Fibroblast of lung (primary cell): ENCODE measurements at regions not wholly inside any gene's neighbourhood (a gene's known extent, or its start where the extent isn't known, plus 50 kb on each side); places are given as distances from the start of the nearest gene placed in this dataset.

Experiments
- DNase-seq, 2 donors: peaks; one replicate each; pipeline versions ENCODE4 v3.0.0 to v3.0.0-alpha.2; 2010; ENCODE audit warnings: low read depth in 2 of 2
- H2AFZ ChIP-seq: 2 replicates; pipeline ENCODE4 v1.5.1; 2012; ENCODE audit warnings: low read length, control low read depth, inconsistent platforms
- H3K27ac ChIP-seq: 2 replicates; pipeline ENCODE4 v1.5.1; 2011; ENCODE audit warnings: low read length, control low read depth; ENCODE audit not compliant: insufficient read depth
- H3K27me3 ChIP-seq: 2 replicates; pipeline ENCODE4 v1.5.1; 2011; ENCODE audit warnings: mild to moderate bottlenecking, low read length; ENCODE audit not compliant: control insufficient read depth, insufficient read depth
- H3K36me3 ChIP-seq: 2 replicates; pipeline ENCODE4 v1.5.1; 2011; ENCODE audit warnings: low read length; ENCODE audit not compliant: control insufficient read depth, insufficient read depth
- H3K4me1 ChIP-seq: 2 replicates; pipeline ENCODE4 v1.5.1; 2011; ENCODE audit warnings: low read length; ENCODE audit not compliant: control insufficient read depth, insufficient read depth; ENCODE audit errors: extremely low read depth
- H3K4me2 ChIP-seq: 2 replicates; pipeline ENCODE4 v1.5.1; 2011; ENCODE audit warnings: low read length, control low read depth; ENCODE audit not compliant: insufficient read depth; ENCODE audit errors: extremely low read depth
- H3K4me3 ChIP-seq, 4 experiments: fragments of 200-600 bp in 1 of 4; sonication (generic) in 1 of 4; replicated peaks in 1 of 4; 2 replicates each; pipeline ENCODE4 v1.5.1; 2011 to 2016; ENCODE audit warnings: low read length in 4 of 4, low read depth in 3 of 4, mild to moderate bottlenecking in 3 of 4, control low read depth in 2 of 4, inconsistent platforms in 1 of 4, mixed read lengths in 1 of 4; ENCODE audit not compliant: insufficient read depth in 1 of 4; ENCODE audit errors: control extremely low read depth in 1 of 4
- H3K79me2 ChIP-seq: 2 replicates; pipeline ENCODE4 v1.5.1; 2012; ENCODE audit warnings: mild to moderate bottlenecking, low read length, inconsistent platforms; ENCODE audit not compliant: control insufficient read depth, insufficient read depth
- H3K9ac ChIP-seq: 2 replicates; pipeline ENCODE4 v1.5.1; 2011; ENCODE audit warnings: mild to moderate bottlenecking, low read length, control low read depth; ENCODE audit not compliant: insufficient read depth
- H3K9me3 ChIP-seq: 2 replicates; pipeline ENCODE4 v1.5.1; 2012; ENCODE audit warnings: low read depth, low read length; ENCODE audit not compliant: control insufficient read depth, insufficient read depth
- H4K20me1 ChIP-seq: 2 replicates; pipeline ENCODE4 v1.5.1; 2011; ENCODE audit warnings: low read length; ENCODE audit not compliant: control insufficient read depth, insufficient read depth; ENCODE audit errors: extremely low read depth
- CTCF ChIP-seq, 2 donors: IDR thresholded peaks in 1 of 2; conservative IDR thresholded peaks in 1 of 2; 1 replicate in 1 of 2; 2 replicates in 1 of 2; pipeline ENCODE4 v1.5.1; 2011 to 2012; ENCODE audit warnings: low read length in 2 of 2, control low read depth in 1 of 2, inconsistent platforms in 1 of 2, low read depth in 1 of 2, mild to moderate bottlenecking in 1 of 2
- EZH2 ChIP-seq: IDR thresholded peaks from 2 replicates; pipeline ENCODE4 v1.5.1; 2012; ENCODE audit warnings: low read length, control low read depth, mild to moderate bottlenecking; ENCODE audit errors: missing control alignments

- Histone ChIP-seq H3K79me2 (no peaks in the 10 kb centered on the region), H3K9ac (no peak overlapping the region), H4K20me1 (no peaks in the 10 kb centered on the region), H3K36me3 (no peaks in the 10 kb centered on the region), H3K27ac (no peak overlapping the region), H3K27me3 (no peaks in the 10 kb centered on the region), H3K4me2 (no peak overlapping the region), H2AFZ (no peak overlapping the region), H3K4me3 (no peak overlapping the region), H3K4me1 (no peaks in the 10 kb centered on the region), H3K9me3 (no peaks in the 10 kb centered on the region)
- DNase-seq, result peak; percentile 1 to 24
- TF ChIP-seq EZH2, result no peak
- no peak for TF ChIP-seq CTCF (conservative IDR thresholded peaks at IDR 0.05 in 1 of 2, IDR thresholded peaks at IDR 0.05 in 1 of 2; ENCODE audit: low read depth in 1 of 2, low read length in 2 of 2)
These were observed 1446.4 kb upstream of the WWC1 start for GRCh38 chr5:166845044-166845443.

GRCh38 chr5:166856791-166857190, 1434.7 kb upstream of the WWC1 start:
- Histone ChIP-seq H3K9ac (no peak overlapping the region), H3K4me2 (no peak overlapping the region), H3K4me1 (no peaks in the 10 kb centered on the region), H3K4me3 (no peak overlapping the region), H3K27ac (no peak overlapping the region), H3K27me3 (no peaks in the 10 kb centered on the region), H4K20me1 (no peaks in the 10 kb centered on the region), H3K79me2 (no peaks in the 10 kb centered on the region), H2AFZ (no peak overlapping the region), H3K36me3 (no peaks in the 10 kb centered on the region), H3K9me3 (no peaks in the 10 kb centered on the region)
- TF ChIP-seq EZH2, result no peak
- no peak for TF ChIP-seq CTCF (conservative IDR thresholded peaks at IDR 0.05 in 1 of 2, IDR thresholded peaks at IDR 0.05 in 1 of 2; ENCODE audit: low read depth in 1 of 2, low read length in 2 of 2)
- no peak for DNase-seq

GRCh38 chr5:166860426-166860825, 1431.0 kb upstream of the WWC1 start:
- Histone ChIP-seq H2AFZ (no peak overlapping the region), H3K9ac (no peak overlapping the region), H3K4me3 (no peak overlapping the region), H3K9me3 (no peaks in the 10 kb centered on the region), H4K20me1 (no peaks in the 10 kb centered on the region), H3K79me2 (no peaks in the 10 kb centered on the region), H3K36me3 (no peaks in the 10 kb centered on the region), H3K27me3 (no peaks in the 10 kb centered on the region), H3K4me2 (no peak overlapping the region), H3K27ac (no peak overlapping the region), H3K4me1 (no peaks in the 10 kb centered on the region)
- DNase-seq, result no peak
- no peak for TF ChIP-seq CTCF (conservative IDR thresholded peaks at IDR 0.05 in 1 of 2, IDR thresholded peaks at IDR 0.05 in 1 of 2; ENCODE audit: low read depth in 1 of 2, low read length in 2 of 2)
- no peak for TF ChIP-seq EZH2
